Hepatocyte (in vitro differentiated cells): ENCODE measurements at regions not wholly inside any gene's neighbourhood (a gene's known extent, or its start where the extent isn't known, plus 50 kb on each side); places are given as distances from the start of the nearest gene placed in this dataset. TPM values are rescaled to one million over a fixed set of nuclear protein-coding genes. Genes with fewer than 3 reads are reported as not detected.
"Not testable (repeated sequence)": the region's sequence is repeated elsewhere in the genome, so short reads cannot be mapped to it uniquely, and the experiment has no call there.

ENCODE experiments used
- DNase-seq: peaks from one replicate; pipeline ENCODE4 v3.0.0-alpha.2; 2016; ENCODE audit warnings: low spot score
- H2AFZ ChIP-seq: fragments of 200-600 bp; sonication (generic); 2 replicates; pipeline ENCODE4 v1.6.0; 2016; ENCODE audit warnings: antibody characterized with exemption, mild to moderate bottlenecking
- H3K27ac ChIP-seq: fragments of 200-600 bp; sonication (generic); 2 replicates; pipeline ENCODE4 v1.5.1; 2016; ENCODE audit warnings: mild to moderate bottlenecking
- H3K27me3 ChIP-seq: fragments of 200-600 bp; sonication (generic); 2 replicates; pipeline ENCODE4 v1.6.1; 2016
- H3K36me3 ChIP-seq: fragments of 200-600 bp; sonication (generic); replicated peaks from 2 replicates; pipeline ENCODE4 v1.5.1; 2016; ENCODE audit warnings: low read depth; ENCODE audit not compliant: insufficient read depth
- H3K4me1 ChIP-seq: fragments of 200-600 bp; sonication (generic); 2 replicates; pipeline ENCODE4 v1.5.1; 2016; ENCODE audit warnings: mild to moderate bottlenecking, moderate library complexity; ENCODE audit not compliant: insufficient read depth
- H3K4me2 ChIP-seq: fragments of 200-600 bp; sonication (generic); 2 replicates; pipeline ENCODE4 v1.6.0; 2016
- H3K4me3 ChIP-seq: fragments of 200-600 bp; sonication (generic); 2 replicates; pipeline ENCODE4 v1.5.1; 2016; ENCODE audit warnings: mild to moderate bottlenecking
- H3K79me2 ChIP-seq: fragments of 200-600 bp; sonication (generic); 2 replicates; pipeline ENCODE4 v1.6.0; 2017; ENCODE audit warnings: mild to moderate bottlenecking
- H3K9me2 ChIP-seq: fragments of 200-600 bp; sonication (generic); replicated peaks from 2 replicates; pipeline ENCODE4 v1.6.0; 2017; ENCODE audit warnings: mild to moderate bottlenecking; ENCODE audit not compliant: insufficient read depth
- H3K9me3 ChIP-seq: fragments of 200-600 bp; sonication (generic); 2 replicates; pipeline ENCODE4 v1.5.1; 2016; ENCODE audit warnings: low read depth, mild to moderate bottlenecking
- H4K20me1 ChIP-seq: fragments of 200-600 bp; sonication (generic); 2 replicates; pipeline ENCODE4 v1.6.0; 2016; ENCODE audit warnings: mild to moderate bottlenecking; ENCODE audit not compliant: insufficient read depth, poor library complexity, severe bottlenecking
- CTCF ChIP-seq: fragments of 200-600 bp; sonication (generic); IDR thresholded peaks from 2 replicates; pipeline ENCODE4 v1.5.1; 2016; ENCODE audit warnings: antibody characterized with exemption, mild to moderate bottlenecking; ENCODE audit not compliant: poor library complexity
- EZH2 ChIP-seq: fragments of 200-600 bp; sonication (generic); IDR thresholded peaks from 2 replicates; pipeline ENCODE4 v1.6.1; 2016; ENCODE audit warnings: antibody characterized with exemption, mild to moderate bottlenecking, borderline replicate concordance
- EZH2phosphoT487 ChIP-seq: fragments of 200-600 bp; sonication (generic); IDR thresholded peaks from one replicate; pipeline ENCODE4 v1.6.1; 2018; ENCODE audit warnings: antibody characterized with exemption, mild to moderate bottlenecking, low read depth, moderate library complexity; ENCODE audit not compliant: unreplicated experiment, severe bottlenecking
- WGBS: methylation state at CpG from one replicate; pipeline ENCODE4 v1.1.6; 2016; ENCODE audit warnings: low lambda C conversion rate; ENCODE audit errors: missing lambda C conversion rate; 5-methylcytosine and 5-hydroxymethylcytosine counted together
- small RNA-seq: library from RNA; depleted of rRNA; stranded (forward); fragments of <200 nt; gene quantifications from one replicate; pipeline ENCODE3, GENCODE V24; 2014

DNA sequence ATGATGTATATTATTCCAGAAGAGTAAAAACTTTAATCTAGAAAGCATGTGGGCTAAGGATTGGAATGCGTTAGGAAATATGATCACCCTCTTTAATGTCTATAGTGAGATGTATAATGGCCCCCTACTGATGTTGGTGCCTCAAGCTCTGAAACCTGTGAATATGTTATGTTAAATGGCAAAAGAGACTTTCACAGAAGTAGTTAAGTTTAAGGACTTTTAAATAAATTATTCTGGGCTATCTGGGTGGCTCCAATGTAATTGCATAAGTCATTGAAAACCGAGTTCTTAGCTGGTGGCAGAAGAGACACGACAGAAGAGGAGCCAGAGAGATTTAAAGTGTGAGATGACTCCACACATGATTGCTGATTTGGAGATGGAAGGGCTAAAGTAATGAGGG, 1048.4 kb downstream of the PRIM2 start:
- not testable (repeated sequence) for H4K20me1 ChIP-seq, H2AFZ ChIP-seq, DNase-seq, H3K36me3 ChIP-seq, H3K27me3 ChIP-seq, H3K27ac ChIP-seq, H3K9me2 ChIP-seq, H3K4me3 ChIP-seq, H3K4me1 ChIP-seq, H3K4me2 ChIP-seq, H3K9me3 ChIP-seq, H3K79me2 ChIP-seq
- WGBS = 42% methylated on average over 3 of the region's 3 CpGs

DNA sequence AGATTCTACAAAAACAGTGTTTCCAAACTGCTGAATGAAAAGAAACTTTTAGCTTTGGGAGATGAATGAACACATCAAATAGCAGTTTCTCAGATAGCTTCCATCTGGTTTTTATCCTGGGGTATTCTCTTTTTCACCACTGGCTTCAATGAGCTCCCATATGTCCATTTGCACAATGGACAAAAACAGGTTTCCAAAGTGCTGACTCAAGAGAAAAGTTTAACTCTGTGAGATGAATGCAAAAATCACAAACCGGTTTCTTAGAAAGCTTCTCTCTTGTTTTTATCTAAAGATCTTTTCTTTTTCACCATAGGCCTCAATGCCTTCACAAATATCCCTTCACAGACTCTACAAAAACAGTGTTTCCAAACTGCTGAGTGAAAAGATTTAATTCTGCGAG, 1089.2 kb downstream of the PRIM2 start:
- not testable (repeated sequence) for H3K4me3 ChIP-seq, H3K79me2 ChIP-seq, DNase-seq, H3K27ac ChIP-seq, H4K20me1 ChIP-seq, H3K4me2 ChIP-seq, H3K9me3 ChIP-seq, H2AFZ ChIP-seq, H3K9me2 ChIP-seq, H3K4me1 ChIP-seq, H3K27me3 ChIP-seq, H3K36me3 ChIP-seq
- 66% methylated on average over 2 of the region's 2 CpGs for WGBS

- H3K36me3 ChIP-seq = no peaks in the 10 kb centered on the region
- no peak for TF ChIP-seq EZH2phosphoT487
- no peak for TF ChIP-seq CTCF
- TF ChIP-seq EZH2 = no peak
- H3K9me3 ChIP-seq = no peaks in the 10 kb centered on the region
- H3K79me2 ChIP-seq = no peaks in the 10 kb centered on the region
- no peaks in the 10 kb centered on the region for H3K9me2 ChIP-seq
- no peaks in the 10 kb centered on the region for H4K20me1 ChIP-seq
- no peaks in the 10 kb centered on the region for H3K27me3 ChIP-seq
- no peaks in the 10 kb centered on the region for H3K4me1 ChIP-seq
- no peak for DNase-seq
- H3K4me2 ChIP-seq = no peak overlapping the region
- H3K27ac ChIP-seq = no peak overlapping the region
- no peak overlapping the region for H2AFZ ChIP-seq
- no peak overlapping the region for H3K4me3 ChIP-seq
These were observed 1101.9 kb downstream of the PRIM2 start for GRCh38 chr6:58419321-58419720.

Small RNA genes lying in the stretch of these regions (small RNA-seq; reads per million reads assigned to genes)
- gene AL603755.1 = not detected
